NCI-H526 treated with DMSO at 0.1 percent for 48 hours (cell line): ENCODE measurements at regions not wholly inside any gene's neighbourhood (a gene's known extent, or its start where the extent isn't known, plus 50 kb on each side); places are given as distances from the start of the nearest gene placed in this dataset.
"Not testable (repeated sequence)": the region's sequence is repeated elsewhere in the genome, so short reads cannot be mapped to it uniquely, and the experiment has no call there.

ENCODE experiments used
- DNase-seq: peaks from one replicate; lab custom pipeline; 2025; lab: John Stamatoyannopoulos, UW

DNA sequence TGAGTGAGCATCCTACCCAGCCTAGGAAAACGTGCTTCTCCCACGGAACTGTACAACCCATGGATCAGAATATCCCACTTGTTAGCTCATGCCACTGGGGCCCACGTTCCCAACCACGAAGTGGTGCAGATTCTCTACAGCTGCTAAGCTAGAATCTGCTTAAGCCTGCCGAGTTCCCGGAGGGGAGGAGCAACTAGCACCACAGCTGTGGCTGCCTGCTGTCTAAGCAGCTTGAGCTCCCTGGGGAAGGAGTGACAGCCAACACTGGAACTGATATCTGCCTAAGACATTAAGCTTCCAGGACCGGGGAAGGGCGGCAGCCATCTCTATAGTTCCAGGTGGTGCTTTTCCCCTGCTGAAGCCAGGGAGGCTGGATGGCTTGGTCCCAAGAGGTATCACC, 334.7 kb upstream of the CHRM2 start:
- no peak for DNase-seq

DNA sequence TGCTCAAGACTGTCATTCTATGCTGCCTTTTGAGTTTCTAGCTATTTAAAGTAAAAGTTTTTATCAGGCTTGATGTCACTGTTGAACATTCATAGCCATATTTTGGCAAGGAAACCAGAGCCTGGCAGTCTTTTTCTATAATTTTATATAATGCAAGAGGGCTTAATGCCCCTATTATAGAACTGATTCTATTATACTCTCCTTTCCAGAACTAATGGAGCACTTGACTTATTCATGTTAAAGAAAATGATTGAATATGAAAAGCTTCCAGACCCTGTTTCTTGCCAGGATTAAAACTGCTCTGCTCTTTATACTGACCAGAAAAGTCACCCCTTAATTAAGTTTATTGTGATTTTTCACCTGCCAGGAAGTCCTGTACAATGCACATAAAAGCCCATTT, 337.6 kb upstream of the CHRM2 start:
- DNase-seq = no peak

DNA sequence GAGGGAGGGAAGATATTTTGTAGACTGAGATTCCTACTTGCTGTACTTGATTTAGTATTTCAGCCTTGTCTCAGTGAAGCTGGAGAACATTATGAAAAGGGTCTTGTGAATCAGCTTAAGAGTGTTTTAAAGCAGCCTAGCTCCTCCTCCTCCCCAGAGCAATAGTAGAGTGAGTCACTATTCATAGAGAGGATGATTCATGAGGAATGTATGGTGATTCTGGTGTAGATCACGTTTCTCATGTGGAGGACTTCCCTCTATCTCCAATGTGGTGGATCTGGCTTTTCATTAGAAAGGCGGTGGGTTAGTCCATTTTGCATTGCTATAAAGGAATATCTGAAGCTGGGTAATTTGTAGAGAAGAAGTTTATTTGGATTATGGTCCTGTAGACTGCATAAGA, 340.1 kb upstream of the CHRM2 start:
- DNase-seq = no peak

DNA sequence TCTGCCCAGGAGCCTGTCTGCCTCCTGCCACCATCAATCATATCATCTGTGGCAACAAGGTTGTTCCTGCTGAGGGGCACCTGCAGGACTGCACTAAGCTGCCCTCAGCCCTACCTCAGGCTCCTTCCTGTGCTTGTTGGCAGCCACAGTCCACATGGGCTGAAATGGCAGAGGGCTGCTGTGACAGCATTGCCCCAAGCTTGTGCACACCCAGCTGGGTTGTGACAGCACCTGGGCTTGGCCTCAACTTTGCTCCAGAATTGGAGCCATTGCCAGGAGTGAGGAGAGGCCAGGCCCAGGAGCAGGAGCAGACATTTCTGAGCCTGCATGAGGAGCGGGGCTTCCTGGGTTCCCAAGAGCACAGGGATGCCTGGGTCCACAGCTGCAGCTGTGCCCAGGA, 340.9 kb upstream of the CHRM2 start:
- no peak for DNase-seq

DNA sequence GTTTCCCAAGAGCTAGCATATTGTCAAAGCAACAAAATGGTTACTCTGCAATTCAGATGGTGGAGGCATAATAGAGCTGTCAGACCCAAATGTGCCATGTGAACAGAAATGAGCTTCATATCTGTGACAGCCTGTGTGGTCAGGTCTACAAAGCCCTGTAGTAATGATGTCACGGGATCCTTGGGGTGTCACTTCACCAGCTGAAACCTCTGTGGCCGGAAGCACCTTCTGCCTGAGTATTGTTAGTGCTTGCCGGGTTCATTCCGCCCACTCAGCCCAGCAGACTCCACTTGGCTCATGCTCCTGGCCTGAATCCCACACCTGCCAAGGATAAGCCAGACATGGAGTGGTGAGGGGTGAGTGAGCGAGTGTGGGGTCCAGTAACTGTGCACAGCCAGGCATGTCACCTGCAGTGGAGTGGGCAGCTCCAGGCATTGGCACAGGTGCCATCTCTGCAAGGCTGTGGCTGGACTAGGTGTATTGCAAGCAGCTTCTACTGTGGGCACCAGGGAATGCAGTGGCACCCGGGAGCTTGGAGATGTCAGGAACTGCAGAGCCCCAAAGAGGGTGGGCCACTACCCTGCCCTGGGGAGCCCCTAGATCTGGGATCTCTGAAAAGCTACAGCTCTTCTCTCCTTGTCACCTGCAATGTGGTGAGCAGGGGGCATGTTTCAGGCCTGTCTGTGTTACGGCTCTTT, 341.9 kb upstream of the CHRM2 start:
- no peak for DNase-seq

GRCh38 chr7:136523571-136523970, 344.9 kb upstream of the CHRM2 start:
- no peak for DNase-seq

GRCh38 chr7:136517971-136518370, 350.5 kb upstream of the CHRM2 start:
- no peak for DNase-seq

- DNase-seq = no peak
These were observed 353.7 kb upstream of the CHRM2 start for GRCh38 chr7:136514776-136515175.

GRCh38 chr7:136513744-136514143, 354.7 kb upstream of the CHRM2 start:
- DNase-seq = no peak

DNA sequence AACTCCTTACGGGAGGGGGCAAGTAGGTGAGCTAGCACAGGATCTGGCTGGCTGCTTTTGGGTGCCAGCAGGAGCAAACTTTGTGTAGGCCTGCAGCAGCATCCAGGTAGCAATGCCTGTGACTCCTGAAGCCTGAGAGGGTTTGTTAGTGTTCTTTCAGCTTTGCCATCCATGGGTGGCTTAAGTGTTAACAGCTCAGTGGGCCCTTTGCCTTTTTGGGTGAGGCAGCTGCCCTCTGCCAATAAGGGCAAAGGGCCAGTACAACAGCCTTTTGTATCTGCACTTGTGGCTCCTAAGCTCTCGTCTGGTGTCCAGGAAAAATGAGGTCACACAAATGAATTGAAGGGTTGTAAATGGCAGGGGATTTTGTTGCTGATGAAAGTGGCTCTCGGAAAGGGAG, 359.0 kb upstream of the CHRM2 start:
- DNase-seq = no peak

DNA sequence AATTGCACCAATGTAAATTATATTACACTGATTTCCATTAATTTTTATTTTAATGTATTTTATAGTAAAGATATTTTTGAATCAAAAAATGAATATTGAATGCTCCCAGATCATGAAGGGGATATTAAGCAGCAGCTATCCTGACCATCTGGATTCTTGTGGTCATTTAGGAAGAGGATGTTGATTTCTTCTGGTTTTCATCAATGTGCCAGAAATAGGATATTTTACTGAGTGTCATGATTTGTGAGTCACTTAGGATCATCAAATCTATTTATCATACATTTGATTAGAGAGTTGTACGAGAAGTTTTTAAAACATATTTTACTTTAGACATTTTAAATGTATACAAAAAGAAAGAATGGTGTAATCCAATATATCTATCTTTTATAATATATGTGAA, 366.3 kb upstream of the CHRM2 start:
- no peak for DNase-seq

DNA sequence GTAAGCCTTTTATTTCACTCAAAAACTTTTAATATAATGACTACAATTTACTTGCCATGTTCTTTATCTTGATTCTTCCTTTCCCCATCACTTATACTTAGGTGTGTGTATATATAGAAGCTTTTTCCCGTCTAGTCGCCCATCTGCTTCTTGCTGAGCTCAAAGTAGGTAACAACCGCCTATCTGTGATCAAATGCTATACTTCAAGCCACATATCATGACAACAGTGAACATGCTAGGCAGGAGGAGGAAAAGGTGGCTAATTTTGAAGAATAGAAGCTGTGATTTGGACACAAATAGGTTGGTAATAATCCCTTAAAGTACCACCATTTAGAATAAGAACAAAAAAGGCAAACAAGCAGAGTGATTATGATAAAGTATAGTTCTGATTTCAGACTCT, 367.3 kb upstream of the CHRM2 start:
- DNase-seq = no peak

- no peak for DNase-seq
These were observed 371.9 kb upstream of the CHRM2 start for GRCh38 chr7:136496551-136496950.

- no peak for DNase-seq
These were observed 373.4 kb upstream of the CHRM2 start for GRCh38 chr7:136495081-136495480.

DNA sequence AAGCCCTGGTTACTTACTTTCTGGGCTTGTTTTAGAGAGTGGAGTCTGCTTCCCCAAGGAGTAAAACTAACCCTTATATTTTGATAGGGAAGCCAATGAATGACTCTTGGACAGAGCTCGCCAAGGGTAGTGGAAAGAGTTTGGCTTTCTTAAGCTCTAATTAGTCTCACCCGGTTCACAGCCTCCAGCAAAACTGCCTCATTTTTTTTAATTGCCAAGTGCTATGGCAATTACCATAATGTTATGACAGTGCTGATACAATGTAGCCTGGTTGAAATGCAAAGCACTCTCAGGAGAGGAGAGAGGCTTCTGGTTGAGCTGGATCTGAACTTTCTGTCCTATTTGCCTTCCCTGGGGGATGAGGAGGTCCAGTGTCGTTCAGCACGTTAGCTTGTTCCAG, 376.1 kb upstream of the CHRM2 start:
- DNase-seq = peak; percentile 17

- no peak for DNase-seq
These were observed 378.6 kb upstream of the CHRM2 start for GRCh38 chr7:136489808-136490207.

- DNase-seq = no peak
These were observed 387.6 kb upstream of the CHRM2 start for GRCh38 chr7:136480901-136481300.

GRCh38 chr7:136479922-136480321, 388.5 kb upstream of the CHRM2 start:
- DNase-seq = no peak

DNA sequence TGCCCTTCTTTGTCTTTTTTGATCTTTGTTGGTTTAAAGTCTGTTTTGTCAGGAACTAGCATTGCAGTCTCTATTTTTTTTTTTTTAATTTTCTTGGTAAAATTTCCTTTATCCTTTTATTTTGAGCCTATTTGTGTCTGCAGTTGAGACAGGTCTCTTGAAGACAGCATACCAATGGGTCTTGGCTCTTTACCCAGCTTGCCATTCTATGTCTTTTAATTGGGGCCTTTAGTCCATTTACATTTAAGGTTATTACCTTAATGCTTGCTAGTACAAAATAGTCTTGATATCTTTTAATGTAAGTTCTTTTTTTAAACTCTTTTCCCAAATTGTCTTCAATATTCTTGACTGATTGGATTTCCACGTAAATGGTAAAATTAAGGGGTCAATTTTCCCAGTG, 398.3 kb upstream of the CHRM2 start:
- no peak for DNase-seq

GRCh38 chr7:136452949-136453348, 415.5 kb upstream of the CHRM2 start:
- no peak for DNase-seq

DNA sequence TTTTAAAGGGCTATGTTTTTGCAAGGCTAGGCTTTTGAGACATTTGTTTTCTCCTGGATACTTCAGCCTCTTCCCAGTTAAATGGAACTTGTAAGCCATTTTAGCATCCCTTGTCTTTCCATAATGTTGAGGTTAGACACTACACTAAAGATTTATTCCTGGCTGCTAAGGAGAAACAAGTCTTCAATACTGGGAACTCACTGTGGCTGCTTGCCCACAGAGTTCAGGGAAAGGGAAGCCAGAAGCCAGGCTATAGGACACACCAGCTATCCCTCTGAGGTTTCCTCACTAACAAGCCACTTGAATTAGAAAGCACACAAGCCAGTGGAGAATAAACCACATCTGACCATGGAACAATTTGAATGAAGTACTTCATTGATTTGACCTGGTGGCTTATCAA, 421.7 kb upstream of the CHRM2 start:
- no peak for DNase-seq

DNA sequence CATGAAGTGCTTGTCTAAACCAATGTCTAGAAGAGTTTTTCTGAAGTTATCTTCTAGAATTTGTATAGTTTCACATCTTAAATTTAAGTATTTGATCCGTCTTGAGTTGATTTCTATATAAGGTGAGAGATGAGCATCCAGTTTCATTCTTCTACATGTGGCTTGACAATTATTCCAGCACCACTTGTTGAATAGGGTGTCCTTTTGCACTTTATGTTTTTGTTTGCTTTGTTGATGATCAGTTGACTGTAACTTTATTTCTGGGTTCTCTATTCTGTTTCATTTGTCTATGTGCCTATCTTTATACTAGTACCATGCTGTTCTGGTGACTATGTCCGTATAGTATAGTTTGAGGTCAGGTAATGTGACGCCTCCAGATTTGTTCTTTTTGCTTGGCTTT, 426.6 kb upstream of the CHRM2 start:
- DNase-seq = no peak

DNA sequence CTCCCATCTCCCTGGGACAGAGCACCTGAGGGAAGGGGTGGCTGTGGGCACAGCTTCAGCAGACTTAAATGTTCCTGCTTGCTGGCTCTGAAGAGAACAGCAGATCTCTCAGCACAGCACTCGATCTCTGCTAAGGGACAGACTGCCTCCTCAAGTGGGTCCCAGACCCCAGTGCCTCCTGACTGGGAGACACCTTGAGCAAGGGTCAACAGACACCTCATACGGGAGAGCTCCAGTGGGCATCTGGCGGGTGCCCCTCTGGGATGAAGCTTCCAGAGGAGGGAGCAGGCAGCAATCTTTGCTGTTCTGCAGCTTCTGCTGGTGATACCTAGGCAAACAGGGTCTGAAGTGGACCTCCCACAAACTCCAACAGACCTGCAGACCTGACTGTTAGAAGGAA, 436.7 kb upstream of the CHRM2 start:
- not testable (repeated sequence) for DNase-seq

DNA sequence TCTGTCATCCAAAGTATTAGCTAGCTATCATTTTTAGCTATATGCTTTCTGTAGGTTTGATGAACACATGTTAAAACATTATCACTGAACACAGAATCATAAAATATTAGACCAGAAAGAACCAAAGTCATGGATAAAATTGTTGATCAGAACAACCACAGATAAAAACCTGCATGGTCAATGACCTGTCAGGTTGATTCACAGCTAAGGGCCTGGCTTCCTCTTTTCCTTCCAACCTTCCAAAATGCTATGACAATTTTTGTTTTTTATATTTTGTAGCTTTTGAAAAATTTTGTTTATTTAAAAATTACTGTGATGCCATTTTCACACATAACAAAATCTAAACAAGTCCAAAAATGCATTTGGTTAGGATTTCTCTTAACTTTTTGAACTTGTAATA, 444.4 kb upstream of the CHRM2 start:
- no peak for DNase-seq

- not testable (repeated sequence) for DNase-seq
These were observed 442.6 kb upstream of the MTPN start for GRCh38 chr7:136419740-136420139.
